H9 (cell line): ENCODE measurements at regions not wholly inside any gene's neighbourhood (a gene's known extent, or its start where the extent isn't known, plus 50 kb on each side); places are given as distances from the start of the nearest gene placed in this dataset.
A peak's percentile ranks its signal among the peaks of the same experiment; 100 is the strongest.

Experiments
- DNase-seq: peaks from one replicate; pipeline ENCODE4 v3.0.0-alpha.2; 2017
- H2AFZ ChIP-seq: one replicate; pipeline ENCODE4 v1.6.1; 2013; ENCODE audit warnings: mild to moderate bottlenecking, low read length, control low read depth, moderate library complexity
- H2AK5ac ChIP-seq: 2 replicates; pipeline ENCODE4 v1.6.1; 2013; ENCODE audit warnings: low read length, control low read depth, mixed read lengths; ENCODE audit not compliant: insufficient read length
- H2BK120ac ChIP-seq: one replicate; pipeline ENCODE4 v1.6.1; 2013; ENCODE audit warnings: low read depth, mild to moderate bottlenecking, low read length, control low read depth, inconsistent platforms; ENCODE audit not compliant: poor library complexity, severe bottlenecking
- H2BK12ac ChIP-seq: 2 replicates; pipeline ENCODE4 v1.6.1; 2013; ENCODE audit warnings: low read length, control low read depth, mixed read lengths, low read depth; ENCODE audit not compliant: insufficient read length
- H2BK15ac ChIP-seq: 2 replicates; pipeline ENCODE4 v1.6.1; 2013; ENCODE audit warnings: low read depth, low read length, control low read depth
- H2BK20ac ChIP-seq: one replicate; pipeline ENCODE4 v1.6.1; 2013; ENCODE audit warnings: low read depth, mild to moderate bottlenecking, low read length, control low read depth, inconsistent platforms; ENCODE audit not compliant: poor library complexity, severe bottlenecking
- H2BK5ac ChIP-seq: 2 replicates; pipeline ENCODE4 v1.6.1; 2013; ENCODE audit warnings: low read length, control low read depth, mixed read lengths; ENCODE audit not compliant: insufficient read length
- H3K14ac ChIP-seq: 2 replicates; pipeline ENCODE4 v1.6.1; 2013; ENCODE audit warnings: low read length, control low read depth; ENCODE audit not compliant: insufficient read depth
- H3K18ac ChIP-seq: 2 replicates; pipeline ENCODE4 v1.6.1; 2013; ENCODE audit warnings: low read depth, mild to moderate bottlenecking, mixed read lengths, low read length, control low read depth; ENCODE audit not compliant: insufficient read length
- H3K23ac ChIP-seq: 2 replicates; pipeline ENCODE4 v1.6.1; 2013; ENCODE audit warnings: low read length, control low read depth, mixed read lengths, low read depth; ENCODE audit not compliant: insufficient read length
- H3K23me2 ChIP-seq: 2 replicates; pipeline ENCODE4 v1.6.1; 2013; ENCODE audit warnings: low read depth, mild to moderate bottlenecking, mixed read lengths, low read length, control low read depth; ENCODE audit not compliant: insufficient read length, poor library complexity, severe bottlenecking
- H3K27ac ChIP-seq: 2 replicates; pipeline ENCODE4 v1.5.1; 2013; ENCODE audit warnings: low read length, control low read depth, mixed read lengths, low read depth; ENCODE audit not compliant: insufficient read length
- H3K27me3 ChIP-seq: 2 replicates; pipeline ENCODE4 v1.6.1; 2013; ENCODE audit warnings: low read length, control low read depth, inconsistent platforms; ENCODE audit not compliant: insufficient read depth
- H3K4ac ChIP-seq: 2 replicates; pipeline ENCODE4 v1.6.1; 2013; ENCODE audit warnings: low read depth, mild to moderate bottlenecking, control low read depth, inconsistent platforms, low read length, moderate library complexity
- H3K4me1 ChIP-seq: 2 replicates; pipeline ENCODE4 v1.6.1; 2013; ENCODE audit warnings: low read length, control low read depth, inconsistent platforms; ENCODE audit not compliant: insufficient read depth
- H3K4me2 ChIP-seq: 2 replicates; pipeline ENCODE4 v1.6.1; 2013; ENCODE audit warnings: low read length, control low read depth, mixed read lengths; ENCODE audit not compliant: insufficient read length, insufficient read depth
- H3K56ac ChIP-seq: 2 replicates; pipeline ENCODE4 v1.6.1; 2013; ENCODE audit warnings: low read depth, mild to moderate bottlenecking, mixed read lengths, low read length, control low read depth; ENCODE audit not compliant: insufficient read length
- H3K79me1 ChIP-seq: 2 replicates; pipeline ENCODE4 v1.6.1; 2013; ENCODE audit warnings: low read depth, mild to moderate bottlenecking, moderate library complexity, low read length, control low read depth, inconsistent platforms; ENCODE audit not compliant: insufficient read depth, poor library complexity, severe bottlenecking
- H3K79me2 ChIP-seq: 2 replicates; pipeline ENCODE4 v1.6.1; 2013; ENCODE audit warnings: low read length, control low read depth, inconsistent platforms; ENCODE audit not compliant: insufficient read depth
- H3K9ac ChIP-seq: 2 replicates; pipeline ENCODE4 v1.6.1; 2013; ENCODE audit warnings: low read length, control low read depth, mixed read lengths; ENCODE audit not compliant: insufficient read length; ENCODE audit errors: extremely low read depth
- H3K9me3 ChIP-seq: one replicate; pipeline ENCODE4 v1.6.1; 2013; ENCODE audit warnings: low read depth, low read length, inconsistent platforms; ENCODE audit not compliant: control insufficient read depth
- H3T11ph ChIP-seq: one replicate; pipeline ENCODE4 v1.6.1; 2013; ENCODE audit warnings: mild to moderate bottlenecking, low read length, control low read depth, inconsistent platforms
- H4K20me1 ChIP-seq: one replicate; pipeline ENCODE4 v1.6.1; 2013; ENCODE audit not compliant: control insufficient read depth, insufficient read length, insufficient read depth
- H4K5ac ChIP-seq: 2 replicates; pipeline ENCODE4 v1.6.1; 2013; ENCODE audit warnings: low read depth, mild to moderate bottlenecking, mixed read lengths, low read length, control low read depth; ENCODE audit not compliant: insufficient read length
- H4K8ac ChIP-seq: replicated peaks from 2 replicates; pipeline ENCODE4 v1.6.1; 2013; ENCODE audit warnings: low read length, control low read depth, mixed read lengths, low read depth; ENCODE audit not compliant: insufficient read length
- H4K91ac ChIP-seq: 2 replicates; pipeline ENCODE4 v1.6.1; 2013; ENCODE audit warnings: low read depth, mild to moderate bottlenecking, moderate library complexity, mixed read lengths, low read length, control low read depth; ENCODE audit not compliant: insufficient read length
- H3K27ac Mint-ChIP-seq, 3 experiments: 2 replicates in 2 of 3; 3 replicates in 1 of 3; pipeline ENCODE4 v1.8.0; 2020 to 2021; ENCODE audit warnings: mixed read lengths in 3 of 3, mild to moderate bottlenecking in 1 of 3, moderate library complexity in 1 of 3
- H3K27me3 Mint-ChIP-seq: 2 replicates; pipeline ENCODE4 v1.8.0; 2021; ENCODE audit warnings: low read depth, mild to moderate bottlenecking, moderate library complexity, mixed read lengths
- H3K36me3 Mint-ChIP-seq, 3 experiments: 2 replicates in 2 of 3; 3 replicates in 1 of 3; pipeline ENCODE4 v1.8.0; 2020 to 2021; ENCODE audit warnings: low read depth in 3 of 3, mixed read lengths in 3 of 3; ENCODE audit not compliant: insufficient read depth in 1 of 3
- H3K4me1 Mint-ChIP-seq, 2 experiments: 2 replicates each; pipeline ENCODE4 v1.8.0; 2020; ENCODE audit warnings: mixed read lengths in 2 of 2
- H3K4me3 Mint-ChIP-seq, 2 experiments: 2 replicates in 1 of 2; 3 replicates in 1 of 2; pipeline ENCODE4 v1.8.0; 2020 to 2021; ENCODE audit warnings: mild to moderate bottlenecking in 2 of 2, mixed read lengths in 2 of 2, moderate library complexity in 1 of 2
- H3K9me3 Mint-ChIP-seq, 2 experiments: 2 replicates in 1 of 2; 3 replicates in 1 of 2; pipeline ENCODE4 v1.8.0; 2020; ENCODE audit warnings: mild to moderate bottlenecking in 2 of 2, mixed read lengths in 2 of 2, moderate library complexity in 1 of 2
- WGBS: extraction: QIAGEN DNeasy Blood & Tissue Kit; methylation state at CpG from one replicate; pipeline ENCODE4 v1.1.7; 2013; ENCODE audit warnings: missing lambda C conversion rate, low lambda C conversion rate, mixed read lengths; ENCODE audit not compliant: insufficient read length; ENCODE audit errors: extremely low coverage; 5-methylcytosine and 5-hydroxymethylcytosine counted together
- TF ChIP-seq, protein P1 (sequence below): fragments of 200-600 bp; sonication (generic); conservative IDR thresholded peaks from 3 replicates; pipeline ENCODE4 v1.8.0; 2021; ENCODE audit warnings: antibody characterized with exemption, mild to moderate bottlenecking

DNA sequence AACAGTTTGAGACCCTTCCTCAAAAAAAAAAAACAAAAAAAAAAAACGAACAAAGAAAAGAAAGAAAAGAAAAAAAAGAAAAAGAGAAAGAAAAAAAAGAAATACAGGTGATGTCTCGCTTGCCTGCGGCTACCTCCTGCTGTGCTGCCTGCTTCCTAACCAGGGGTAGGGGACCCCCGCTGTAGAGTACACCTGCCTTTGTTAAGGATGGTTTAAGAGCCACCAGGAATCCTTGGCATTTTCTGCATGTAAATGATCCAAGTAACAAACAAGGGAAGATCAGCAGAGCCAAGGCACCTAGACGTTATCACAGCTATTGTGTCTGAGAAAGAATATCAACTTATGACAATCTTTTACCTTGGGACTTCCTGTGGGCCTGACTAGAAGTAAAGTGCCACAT, 856.8 kb upstream of the GCFC2 start:
- no peak overlapping the region for H3K14ac ChIP-seq
- no peaks in the 10 kb centered on the region for H3K79me2 ChIP-seq
- Mint-ChIP-seq H3K27me3 (no peaks in the 10 kb centered on the region), H3K36me3 (peaks cover 13 to 24% (median 14%) of the 10 kb centered on the region in 3 experiments), H3K9me3 (peaks cover 9 to 13% of the 10 kb centered on the region in 2 experiments), H3K4me1 (peaks cover 23 to 36% of the 10 kb centered on the region in 2 experiments), H3K4me3 (no peak overlapping the region), H3K27ac (no peak overlapping the region)
- no peaks in the 10 kb centered on the region for H3K23me2 ChIP-seq
- no peaks in the 10 kb centered on the region for H3K27me3 ChIP-seq
- H3K27ac ChIP-seq, result no peak overlapping the region
- H3K18ac ChIP-seq, result no peak overlapping the region
- TF ChIP-seq, protein P1, sequence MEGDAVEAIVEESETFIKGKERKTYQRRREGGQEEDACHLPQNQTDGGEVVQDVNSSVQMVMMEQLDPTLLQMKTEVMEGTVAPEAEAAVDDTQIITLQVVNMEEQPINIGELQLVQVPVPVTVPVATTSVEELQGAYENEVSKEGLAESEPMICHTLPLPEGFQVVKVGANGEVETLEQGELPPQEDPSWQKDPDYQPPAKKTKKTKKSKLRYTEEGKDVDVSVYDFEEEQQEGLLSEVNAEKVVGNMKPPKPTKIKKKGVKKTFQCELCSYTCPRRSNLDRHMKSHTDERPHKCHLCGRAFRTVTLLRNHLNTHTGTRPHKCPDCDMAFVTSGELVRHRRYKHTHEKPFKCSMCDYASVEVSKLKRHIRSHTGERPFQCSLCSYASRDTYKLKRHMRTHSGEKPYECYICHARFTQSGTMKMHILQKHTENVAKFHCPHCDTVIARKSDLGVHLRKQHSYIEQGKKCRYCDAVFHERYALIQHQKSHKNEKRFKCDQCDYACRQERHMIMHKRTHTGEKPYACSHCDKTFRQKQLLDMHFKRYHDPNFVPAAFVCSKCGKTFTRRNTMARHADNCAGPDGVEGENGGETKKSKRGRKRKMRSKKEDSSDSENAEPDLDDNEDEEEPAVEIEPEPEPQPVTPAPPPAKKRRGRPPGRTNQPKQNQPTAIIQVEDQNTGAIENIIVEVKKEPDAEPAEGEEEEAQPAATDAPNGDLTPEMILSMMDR, result no peak
- H4K91ac ChIP-seq, result no peak overlapping the region
- no peak overlapping the region for H2AFZ ChIP-seq
- WGBS, result no CpG with 5 or more reads among the region's 5 CpGs
- no peak overlapping the region for H3K4me2 ChIP-seq
- no peak overlapping the region for H2BK12ac ChIP-seq
- no peak overlapping the region for H4K5ac ChIP-seq
- peaks cover 1% of the 10 kb centered on the region; the same call in 1 of the 2 replicates for H3K4me1 ChIP-seq
- no peak overlapping the region for H4K8ac ChIP-seq
- H3K56ac ChIP-seq, result no peak overlapping the region
- peaks cover 12% of the 10 kb centered on the region for H3K9me3 ChIP-seq
- H2BK15ac ChIP-seq, result no peak overlapping the region
- no peaks in the 10 kb centered on the region for H4K20me1 ChIP-seq
- no peak overlapping the region for H3T11ph ChIP-seq
- H2BK120ac ChIP-seq, result no peak overlapping the region
- no peak overlapping the region for H2BK20ac ChIP-seq
- no peaks in the 10 kb centered on the region for H3K79me1 ChIP-seq
- no peak overlapping the region for H2BK5ac ChIP-seq
- no peak overlapping the region for H3K23ac ChIP-seq
- H3K4ac ChIP-seq, result no peak overlapping the region
- H2AK5ac ChIP-seq, result no peak overlapping the region
- peak; percentile 37 for DNase-seq
- no peak overlapping the region for H3K9ac ChIP-seq
